GM19351 (cell line): ENCODE measurements at regions not wholly inside any gene's neighbourhood (a gene's known extent, or its start where the extent isn't known, plus 50 kb on each side); places are given as distances from the start of the nearest gene placed in this dataset.

ENCODE experiments used
- ATAC-seq: cut with Tn5 transposase; IDR thresholded peaks from one replicate; pipeline ENCODE4 v1.9.1; 2021; ENCODE audit warnings: mild to moderate bottlenecking, moderate library complexity; ENCODE audit not compliant: unreplicated experiment

- no peak for ATAC-seq
These were observed 227.4 kb upstream of the CHST9 start for GRCh38 chr18:27412556-27412955.

GRCh38 chr18:27411911-27412310 lies 226.8 kb upstream of the CHST9 start:
- ATAC-seq: no peak

- no peak for ATAC-seq
These were observed 225.9 kb upstream of the CHST9 start for GRCh38 chr18:27411013-27411412.

GRCh38 chr18:27404855-27405254 lies 219.7 kb upstream of the CHST9 start:
- ATAC-seq: no peak

GRCh38 chr18:27400001-27400400 lies 214.9 kb upstream of the CHST9 start:
- no peak for ATAC-seq

GRCh38 chr18:27395752-27396151 lies 210.6 kb upstream of the CHST9 start:
- no peak for ATAC-seq

GRCh38 chr18:27394687-27395086 lies 209.6 kb upstream of the CHST9 start:
- ATAC-seq: no peak

- ATAC-seq: no peak
These were observed 197.6 kb upstream of the CHST9 start for GRCh38 chr18:27382567-27383216.

- ATAC-seq: no peak
These were observed 193.5 kb upstream of the CHST9 start for GRCh38 chr18:27378431-27379095.

- ATAC-seq: no peak
These were observed 192.1 kb upstream of the CHST9 start for GRCh38 chr18:27377251-27377650.

- no peak for ATAC-seq
These were observed 187.3 kb upstream of the CHST9 start for GRCh38 chr18:27372386-27372785.

GRCh38 chr18:27366665-27367064 lies 181.6 kb upstream of the CHST9 start:
- no peak for ATAC-seq

- no peak for ATAC-seq
These were observed 181.0 kb upstream of the CHST9 start for GRCh38 chr18:27366151-27366550.

GRCh38 chr18:27363872-27364271 lies 178.8 kb upstream of the CHST9 start:
- no peak for ATAC-seq

- no peak for ATAC-seq
These were observed 176.4 kb upstream of the CHST9 start for GRCh38 chr18:27361477-27361876.

GRCh38 chr18:27355308-27355707 lies 170.2 kb upstream of the CHST9 start:
- no peak for ATAC-seq

- ATAC-seq: no peak
These were observed 168.2 kb upstream of the CHST9 start for GRCh38 chr18:27353273-27353672.

GRCh38 chr18:27349284-27349882 lies 164.3 kb upstream of the CHST9 start:
- no peak for ATAC-seq

- ATAC-seq: no peak
These were observed 146.5 kb upstream of the CHST9 start for GRCh38 chr18:27331606-27332005.

- no peak for ATAC-seq
These were observed 129.9 kb upstream of the CHST9 start for GRCh38 chr18:27314996-27315395.

- no peak for ATAC-seq
These were observed 128.6 kb upstream of the CHST9 start for GRCh38 chr18:27313678-27314077.

- ATAC-seq: no peak
These were observed 127.7 kb upstream of the CHST9 start for GRCh38 chr18:27312853-27313252.
